GM23338 (cell line): ENCODE measurements at regions not wholly inside any gene's neighbourhood (a gene's known extent, or its start where the extent isn't known, plus 50 kb on each side); places are given as distances from the start of the nearest gene placed in this dataset.

Experiments used
- ATAC-seq: fragments of 200-7000 bp; cut with Tn5 transposase; 3 replicates; pipeline ENCODE4 v1.9.1; 2020
- DNase-seq: peaks from one replicate; pipeline ENCODE4 v3.0.0-alpha.2; 2015; ENCODE audit warnings: low spot score
- H2AFZ ChIP-seq: fragments of 200-600 bp; sonication (generic); 2 replicates; pipeline ENCODE4 v1.8.0; 2016; ENCODE audit warnings: antibody characterized with exemption, mild to moderate bottlenecking, moderate library complexity
- H3F3A ChIP-seq: fragments of 200-600 bp; sonication (generic); replicated peaks from 2 replicates; pipeline ENCODE4 v1.8.0; 2017; ENCODE audit warnings: antibody characterized with exemption, mixed run types, low read depth
- H3K27ac ChIP-seq: fragments of 200-600 bp; sonication (generic); 2 replicates; pipeline ENCODE4 v1.6.1; 2016; ENCODE audit warnings: low read depth
- H3K27me3 ChIP-seq: fragments of 200-600 bp; sonication (generic); 2 replicates; pipeline ENCODE4 v1.8.0; 2016; ENCODE audit warnings: mild to moderate bottlenecking, mixed run types, moderate library complexity; ENCODE audit not compliant: insufficient read depth
- H3K36me3 ChIP-seq: fragments of 200-600 bp; sonication (generic); 2 replicates; pipeline ENCODE4 v1.8.0; 2016; ENCODE audit warnings: mild to moderate bottlenecking; ENCODE audit not compliant: insufficient read depth
- H3K4me1 ChIP-seq: fragments of 200-600 bp; sonication (generic); 2 replicates; pipeline ENCODE4 v1.8.0; 2016; ENCODE audit warnings: mild to moderate bottlenecking, moderate library complexity; ENCODE audit not compliant: insufficient read depth
- H3K4me2 ChIP-seq: fragments of 200-600 bp; sonication (generic); 2 replicates; pipeline ENCODE4 v1.7.1; 2017; ENCODE audit warnings: mixed run types
- H3K4me3 ChIP-seq: fragments of 200-600 bp; sonication (generic); 2 replicates; pipeline ENCODE4 v1.6.1; 2016; ENCODE audit warnings: mixed run types
- H3K79me2 ChIP-seq: fragments of 200-600 bp; sonication (generic); replicated peaks from 2 replicates; pipeline ENCODE4 v1.8.0; 2017; ENCODE audit warnings: mild to moderate bottlenecking; ENCODE audit not compliant: insufficient read depth
- H3K9me2 ChIP-seq: fragments of 200-600 bp; sonication (generic); 2 replicates; pipeline ENCODE4 v1.8.0; 2017; ENCODE audit not compliant: insufficient read depth
- H4K20me1 ChIP-seq: fragments of 200-600 bp; sonication (generic); replicated peaks from 2 replicates; pipeline ENCODE4 v1.8.0; 2017; ENCODE audit warnings: mild to moderate bottlenecking; ENCODE audit not compliant: insufficient read depth
- H3K27ac Mint-ChIP-seq: 2 replicates; pipeline ENCODE4 v1.8.0; 2020; ENCODE audit warnings: inconsistent platforms, mild to moderate bottlenecking, moderate library complexity, mixed read lengths
- H3K27me3 Mint-ChIP-seq: 3 replicates; pipeline ENCODE4 v1.8.0; 2022; ENCODE audit warnings: low read depth, mild to moderate bottlenecking, moderate library complexity, mixed read lengths, inconsistent platforms; ENCODE audit not compliant: insufficient read depth, poor library complexity
- H3K36me3 Mint-ChIP-seq: 3 replicates; pipeline ENCODE4 v1.8.0; 2021; ENCODE audit warnings: low read depth, mild to moderate bottlenecking, inconsistent platforms, moderate library complexity, mixed read lengths
- H3K4me1 Mint-ChIP-seq: 3 replicates; pipeline ENCODE4 v1.8.0; 2020; ENCODE audit warnings: mild to moderate bottlenecking, inconsistent platforms, mixed read lengths
- H3K4me3 Mint-ChIP-seq: 3 replicates; pipeline ENCODE4 v1.8.0; 2021; ENCODE audit warnings: moderate library complexity, mild to moderate bottlenecking, inconsistent platforms, mixed read lengths
- H3K9me3 Mint-ChIP-seq: 3 replicates; pipeline ENCODE4 v1.8.0; 2020; ENCODE audit warnings: moderate library complexity, mild to moderate bottlenecking, inconsistent platforms, mixed read lengths
- EZH2 ChIP-seq: fragments of 200-600 bp; sonication (generic); IDR thresholded peaks from one replicate; pipeline ENCODE4 v1.8.0; 2017; ENCODE audit warnings: antibody characterized with exemption, mild to moderate bottlenecking, low read depth; ENCODE audit not compliant: unreplicated experiment
- EZH2phosphoT487 ChIP-seq: fragments of 200-600 bp; sonication (generic); IDR thresholded peaks from one replicate; pipeline ENCODE4 v1.8.1; 2018; ENCODE audit warnings: antibody characterized with exemption; ENCODE audit not compliant: unreplicated experiment
- JUNB ChIP-seq: IDR thresholded peaks from one replicate; pipeline ENCODE4 v1.6.1; 2016; ENCODE audit warnings: antibody characterized with exemption; ENCODE audit not compliant: unreplicated experiment
- NANOG ChIP-seq: IDR thresholded peaks from 2 replicates; pipeline ENCODE4 v1.6.1; 2016; ENCODE audit warnings: antibody characterized with exemption, borderline replicate concordance
- POLR2AphosphoS5 ChIP-seq: IDR thresholded peaks from 2 replicates; pipeline ENCODE4 v1.6.1; 2016; ENCODE audit warnings: antibody characterized with exemption, low read depth
- STAT1 ChIP-seq: IDR thresholded peaks from one replicate; pipeline ENCODE4 v1.6.1; 2016; ENCODE audit warnings: antibody characterized with exemption; ENCODE audit not compliant: unreplicated experiment
- ZNF114 ChIP-seq: fragments of 250-450 bp; sonication (Bioruptor Pico); IDR thresholded peaks from 2 replicates; pipeline ENCODE4 v1.5.0; 2020; ENCODE audit warnings: mild to moderate bottlenecking, moderate library complexity
- ZNF331 ChIP-seq: fragments of 250-450 bp; sonication (Bioruptor Pico); IDR thresholded peaks from 2 replicates; pipeline ENCODE4 v1.5.0; 2020; ENCODE audit warnings: low read depth, mild to moderate bottlenecking, moderate library complexity
- TF ChIP-seq, protein P1 (sequence below): IDR thresholded peaks from 2 replicates; pipeline ENCODE4 v1.6.1; 2016; ENCODE audit warnings: antibody characterized with exemption
- TF ChIP-seq, protein P2 (sequence below): IDR thresholded peaks from one replicate; pipeline ENCODE4 v1.6.1; 2018; ENCODE audit warnings: antibody characterized with exemption; ENCODE audit not compliant: unreplicated experiment

DNA sequence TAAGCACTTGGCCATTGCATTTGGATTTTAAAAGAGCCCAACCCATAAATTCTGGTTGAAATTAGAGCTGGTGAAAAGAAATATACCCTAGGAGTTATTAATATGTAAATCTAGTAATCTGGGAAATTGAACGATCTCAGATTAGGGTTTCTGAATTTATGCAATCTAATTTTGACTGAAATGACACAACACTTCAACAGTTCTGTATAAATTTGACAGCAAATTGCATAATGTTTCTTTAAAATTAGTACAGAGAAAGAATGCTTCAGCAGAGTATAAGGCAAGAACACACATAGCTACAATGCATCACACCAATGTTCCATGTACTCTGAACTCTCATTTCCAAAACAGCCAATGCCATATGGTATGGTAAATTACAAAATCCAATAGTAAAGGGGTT, 201.5 kb upstream of the ITGA4 start:
- no peak for TF ChIP-seq STAT1
- TF ChIP-seq, protein P1, sequence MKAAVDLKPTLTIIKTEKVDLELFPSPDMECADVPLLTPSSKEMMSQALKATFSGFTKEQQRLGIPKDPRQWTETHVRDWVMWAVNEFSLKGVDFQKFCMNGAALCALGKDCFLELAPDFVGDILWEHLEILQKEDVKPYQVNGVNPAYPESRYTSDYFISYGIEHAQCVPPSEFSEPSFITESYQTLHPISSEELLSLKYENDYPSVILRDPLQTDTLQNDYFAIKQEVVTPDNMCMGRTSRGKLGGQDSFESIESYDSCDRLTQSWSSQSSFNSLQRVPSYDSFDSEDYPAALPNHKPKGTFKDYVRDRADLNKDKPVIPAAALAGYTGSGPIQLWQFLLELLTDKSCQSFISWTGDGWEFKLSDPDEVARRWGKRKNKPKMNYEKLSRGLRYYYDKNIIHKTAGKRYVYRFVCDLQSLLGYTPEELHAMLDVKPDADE, result no peak
- no peak for TF ChIP-seq ZNF331
- no peak for TF ChIP-seq ZNF114 (CRISPR knock-in tag)
- TF ChIP-seq JUNB, result no peak
- TF ChIP-seq POLR2AphosphoS5, result no peak
- TF ChIP-seq, protein P2, sequence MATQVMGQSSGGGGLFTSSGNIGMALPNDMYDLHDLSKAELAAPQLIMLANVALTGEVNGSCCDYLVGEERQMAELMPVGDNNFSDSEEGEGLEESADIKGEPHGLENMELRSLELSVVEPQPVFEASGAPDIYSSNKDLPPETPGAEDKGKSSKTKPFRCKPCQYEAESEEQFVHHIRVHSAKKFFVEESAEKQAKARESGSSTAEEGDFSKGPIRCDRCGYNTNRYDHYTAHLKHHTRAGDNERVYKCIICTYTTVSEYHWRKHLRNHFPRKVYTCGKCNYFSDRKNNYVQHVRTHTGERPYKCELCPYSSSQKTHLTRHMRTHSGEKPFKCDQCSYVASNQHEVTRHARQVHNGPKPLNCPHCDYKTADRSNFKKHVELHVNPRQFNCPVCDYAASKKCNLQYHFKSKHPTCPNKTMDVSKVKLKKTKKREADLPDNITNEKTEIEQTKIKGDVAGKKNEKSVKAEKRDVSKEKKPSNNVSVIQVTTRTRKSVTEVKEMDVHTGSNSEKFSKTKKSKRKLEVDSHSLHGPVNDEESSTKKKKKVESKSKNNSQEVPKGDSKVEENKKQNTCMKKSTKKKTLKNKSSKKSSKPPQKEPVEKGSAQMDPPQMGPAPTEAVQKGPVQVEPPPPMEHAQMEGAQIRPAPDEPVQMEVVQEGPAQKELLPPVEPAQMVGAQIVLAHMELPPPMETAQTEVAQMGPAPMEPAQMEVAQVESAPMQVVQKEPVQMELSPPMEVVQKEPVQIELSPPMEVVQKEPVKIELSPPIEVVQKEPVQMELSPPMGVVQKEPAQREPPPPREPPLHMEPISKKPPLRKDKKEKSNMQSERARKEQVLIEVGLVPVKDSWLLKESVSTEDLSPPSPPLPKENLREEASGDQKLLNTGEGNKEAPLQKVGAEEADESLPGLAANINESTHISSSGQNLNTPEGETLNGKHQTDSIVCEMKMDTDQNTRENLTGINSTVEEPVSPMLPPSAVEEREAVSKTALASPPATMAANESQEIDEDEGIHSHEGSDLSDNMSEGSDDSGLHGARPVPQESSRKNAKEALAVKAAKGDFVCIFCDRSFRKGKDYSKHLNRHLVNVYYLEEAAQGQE, result no peak
- ATAC-seq (no peak), DNase-seq (no peak)
- no peaks in the 10 kb centered on the region for H4K20me1 ChIP-seq
- H3K79me2 ChIP-seq, result no peaks in the 10 kb centered on the region
- Mint-ChIP-seq H3K36me3 (no peaks in the 10 kb centered on the region), H3K9me3 (no peaks in the 10 kb centered on the region), H3K27me3 (no peaks in the 10 kb centered on the region), H3K4me1 (no peaks in the 10 kb centered on the region), H3K27ac (no peak overlapping the region), H3K4me3 (no peak overlapping the region)
- H3K4me2 ChIP-seq, result no peak overlapping the region
- H2AFZ ChIP-seq, result no peak overlapping the region
- H3K36me3 ChIP-seq, result no peaks in the 10 kb centered on the region
- no peak overlapping the region for H3K27ac ChIP-seq
- no peaks in the 10 kb centered on the region for H3K9me2 ChIP-seq
- H3K27me3 ChIP-seq, result no peaks in the 10 kb centered on the region
- H3K4me3 ChIP-seq, result no peak overlapping the region
- no peaks in the 10 kb centered on the region for H3K4me1 ChIP-seq
- no peaks in the 10 kb centered on the region for H3F3A ChIP-seq

DNA sequence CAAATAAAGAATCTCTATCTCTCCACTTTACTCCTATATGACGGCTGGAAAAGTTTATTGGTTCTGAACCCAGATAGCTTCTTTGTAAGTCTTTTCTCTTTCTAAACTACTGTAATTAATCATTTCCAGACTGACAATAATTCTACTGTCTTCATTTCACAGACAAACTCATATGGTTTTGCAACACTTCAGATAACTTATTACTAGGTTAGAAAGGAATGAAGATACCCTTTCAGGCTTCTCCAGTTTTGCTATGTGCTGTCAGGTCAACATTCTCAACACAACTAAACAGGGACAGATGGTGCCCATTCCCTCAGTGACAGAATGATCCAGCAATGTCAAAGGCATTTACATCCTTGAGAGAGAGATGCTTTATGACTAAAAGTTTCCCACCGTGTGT, 198.5 kb upstream of the ITGA4 start:
- ATAC-seq (no peak), DNase-seq (no peak)
- no peaks in the 10 kb centered on the region for H3F3A ChIP-seq
- Mint-ChIP-seq H3K9me3 (no peaks in the 10 kb centered on the region), H3K36me3 (no peaks in the 10 kb centered on the region), H3K27me3 (no peaks in the 10 kb centered on the region), H3K27ac (no peak overlapping the region), H3K4me1 (no peaks in the 10 kb centered on the region), H3K4me3 (no peak overlapping the region)
- H3K27me3 ChIP-seq, result no peaks in the 10 kb centered on the region
- H3K4me1 ChIP-seq, result no peaks in the 10 kb centered on the region
- no peaks in the 10 kb centered on the region for H3K9me2 ChIP-seq
- no peak overlapping the region for H3K4me3 ChIP-seq
- no peaks in the 10 kb centered on the region for H4K20me1 ChIP-seq
- no peak overlapping the region for H2AFZ ChIP-seq
- H3K4me2 ChIP-seq, result no peak overlapping the region
- no peak overlapping the region for H3K27ac ChIP-seq
- no peaks in the 10 kb centered on the region for H3K79me2 ChIP-seq
- H3K36me3 ChIP-seq, result no peaks in the 10 kb centered on the region
- TF ChIP-seq STAT1 (no peak), EZH2 (no peak), NANOG (no peak), EZH2phosphoT487 (no peak)
- TF ChIP-seq, protein P2, result no peak
